HCT116 (cell line): ENCODE measurements at regions not wholly inside any gene's neighbourhood (a gene's known extent, or its start where the extent isn't known, plus 50 kb on each side); places are given as distances from the start of the nearest gene placed in this dataset.

Experiments
- ATAC-seq: fragments of 200-7000 bp; cut with Tn5 transposase; 2 replicates; pipeline ENCODE4 v1.9.1; 2020; ENCODE audit warnings: mild to moderate bottlenecking, moderate library complexity
- BruUV-seq: library from RNA; stranded (reverse); fragments of 400-500 nt; replicated peaks from 2 replicates; lab custom pipeline; 2021; lab: Mats Ljungman, UMichigan
- CTCF ChIA-PET: fragments of 300-600 bp; sonication (Branson Sonifier 250); formaldehyde crosslinking; loops from one replicate; lab custom pipeline; 2021; ENCODE audit warnings: antibody characterized with exemption; lab: Charles Lee
- POLR2A ChIA-PET: fragments of 300-600, 350-600 bp; sonication (Branson Sonifier 250); formaldehyde crosslinking; loops from one replicate; lab custom pipeline; 2021; ENCODE audit warnings: antibody characterized with exemption; lab: Charles Lee
- RAD21 ChIA-PET, 2 experiments: fragments of 300-600 bp; sonication (Branson Sonifier 250); formaldehyde crosslinking; loops; one replicate each; lab custom pipeline; 2023; ENCODE audit warnings: low total read pairs in 2 of 2; ENCODE audit not compliant: uncharacterized antibody in 2 of 2, unreplicated experiment in 2 of 2, low non-redundant PET in 1 of 2; lab: Charles Lee
- DNase-seq: peaks from one replicate; pipeline ENCODE4 v3.0.0-alpha.2; 2010; ENCODE audit warnings: low read depth, low spot score
- H2AFZ ChIP-seq: fragments of 200-600 bp; shearing (Covaris generic), sonication (generic); 2 replicates; pipeline ENCODE4 v1.6.1; 2017; ENCODE audit warnings: low read depth, mixed run types, mixed read lengths, antibody characterized with exemption, low read length; ENCODE audit not compliant: poor library complexity, severe bottlenecking
- H3K27ac ChIP-seq: 2 replicates; pipeline ENCODE4 v1.5.1; 2012; ENCODE audit warnings: low read depth, low read length
- H3K27me3 ChIP-seq: fragments of 200-600 bp; sonication (generic); 2 replicates; pipeline ENCODE4 v1.6.1; 2016; ENCODE audit warnings: mixed run types, low read length, mixed read lengths; ENCODE audit not compliant: insufficient read depth
- H3K36me3 ChIP-seq, 2 experiments: fragments of 200-500 bp in 1 of 2; fragments of 200-600 bp in 1 of 2; sonication (Bioruptor generic) in 1 of 2; sonication (generic) in 1 of 2; 2 replicates each; pipeline versions ENCODE4 v1.5.1 to v1.6.1; 2014 to 2016; ENCODE audit warnings: low read length in 2 of 2, inconsistent platforms in 1 of 2, mixed read lengths in 1 of 2, mixed run types in 1 of 2; ENCODE audit not compliant: insufficient read depth in 2 of 2, control insufficient read depth in 1 of 2
- H3K4me1 ChIP-seq, 2 experiments: fragments of 200-600 bp in 1 of 2; sonication (generic) in 1 of 2; 2 replicates each; pipeline versions ENCODE4 v1.5.1 to v1.6.1; 2012 to 2017; ENCODE audit warnings: low read length in 2 of 2, inconsistent platforms in 1 of 2, mild to moderate bottlenecking in 1 of 2, mixed read lengths in 1 of 2, mixed run types in 1 of 2, moderate library complexity in 1 of 2; ENCODE audit not compliant: insufficient read depth in 2 of 2, control insufficient read depth in 1 of 2
- H3K4me2 ChIP-seq: fragments of 200-600 bp; sonication (generic); 2 replicates; pipeline ENCODE4 v1.6.1; 2017; ENCODE audit warnings: mixed run types, low read length, mixed read lengths
- H3K4me3 ChIP-seq, 2 experiments: fragments of 200-600 bp in 1 of 2; sonication (generic) in 1 of 2; replicated peaks in 1 of 2; 2 replicates each; pipeline ENCODE4 v1.5.1; 2011 to 2016; ENCODE audit warnings: low read length in 2 of 2, control low read depth in 1 of 2, low read depth in 1 of 2, mild to moderate bottlenecking in 1 of 2, mixed read lengths in 1 of 2, mixed run types in 1 of 2
- H3K79me2 ChIP-seq: fragments of 200-600 bp; sonication (generic); 2 replicates; pipeline ENCODE4 v1.6.1; 2017; ENCODE audit warnings: mild to moderate bottlenecking, mixed run types, low read length, moderate library complexity, mixed read lengths; ENCODE audit not compliant: insufficient read depth
- H3K9ac ChIP-seq: fragments of 200-600 bp; sonication (generic); 2 replicates; pipeline ENCODE4 v1.6.1; 2016; ENCODE audit warnings: low read length, mixed read lengths
- H3K9me2 ChIP-seq: fragments of 200-600 bp; sonication (generic), shearing (Covaris generic); 2 replicates; pipeline ENCODE4 v1.6.1; 2017; ENCODE audit warnings: mixed run types, mild to moderate bottlenecking, moderate library complexity; ENCODE audit not compliant: insufficient read depth
- H3K9me3 ChIP-seq, 2 experiments: fragments of 200-500 bp in 1 of 2; fragments of 200-600 bp in 1 of 2; sonication (Bioruptor generic) in 1 of 2; sonication (generic) in 1 of 2; 2 replicates each; pipeline ENCODE4 v1.6.1; 2014 to 2017; ENCODE audit warnings: low read length in 2 of 2, mixed read lengths in 2 of 2, inconsistent platforms in 1 of 2, low read depth in 1 of 2, mild to moderate bottlenecking in 1 of 2, mixed run types in 1 of 2, moderate library complexity in 1 of 2; ENCODE audit not compliant: control insufficient read depth in 1 of 2, insufficient read depth in 1 of 2
- H4K20me1 ChIP-seq: fragments of 200-600 bp; sonication (generic), shearing (Covaris generic); 2 replicates; pipeline ENCODE4 v1.6.1; 2017; ENCODE audit warnings: mixed run types, mild to moderate bottlenecking, moderate library complexity; ENCODE audit not compliant: insufficient read depth
- CBX3 ChIP-seq: IDR thresholded peaks from 2 replicates; pipeline ENCODE4 v1.6.1; 2012; ENCODE audit warnings: low read depth
- EZH2 ChIP-seq: fragments of 200-600 bp; sonication (generic); IDR thresholded peaks from 2 replicates; pipeline ENCODE4 v1.6.1; 2017; ENCODE audit warnings: antibody characterized with exemption, mixed run types
- EZH2phosphoT487 ChIP-seq: fragments of 200-600 bp; IDR thresholded peaks from 2 replicates; pipeline ENCODE4 v1.6.1; 2018; ENCODE audit warnings: antibody characterized with exemption, borderline replicate concordance
- FOSL1 ChIP-seq: IDR thresholded peaks from 2 replicates; pipeline ENCODE4 v1.6.1; 2012; ENCODE audit warnings: low read depth
- POLR2AphosphoS5 ChIP-seq: IDR thresholded peaks from 2 replicates; pipeline ENCODE4 v1.6.1; 2011; ENCODE audit warnings: mild to moderate bottlenecking, low read depth, low read length, moderate library complexity
- SIN3A ChIP-seq: IDR thresholded peaks from 2 replicates; pipeline ENCODE4 v1.6.1; 2012; ENCODE audit warnings: low read depth
- intact Hi-C: fragments of 100-400 bp; cut with micrococcal nuclease; formaldehyde crosslinking; loops from 2 replicates; pipeline ENCODE4 v1.10.0; 2022
- TF ChIP-seq, protein P1 (sequence below): IDR thresholded peaks from 2 replicates; pipeline ENCODE4 v1.6.1; 2011; ENCODE audit warnings: mild to moderate bottlenecking, low read length, moderate library complexity; ENCODE audit not compliant: insufficient replicate concordance; ENCODE audit errors: extremely low read depth
- TF ChIP-seq, protein P2 (sequence below): IDR thresholded peaks from 2 replicates; pipeline ENCODE4 v1.6.1; 2012

DNA sequence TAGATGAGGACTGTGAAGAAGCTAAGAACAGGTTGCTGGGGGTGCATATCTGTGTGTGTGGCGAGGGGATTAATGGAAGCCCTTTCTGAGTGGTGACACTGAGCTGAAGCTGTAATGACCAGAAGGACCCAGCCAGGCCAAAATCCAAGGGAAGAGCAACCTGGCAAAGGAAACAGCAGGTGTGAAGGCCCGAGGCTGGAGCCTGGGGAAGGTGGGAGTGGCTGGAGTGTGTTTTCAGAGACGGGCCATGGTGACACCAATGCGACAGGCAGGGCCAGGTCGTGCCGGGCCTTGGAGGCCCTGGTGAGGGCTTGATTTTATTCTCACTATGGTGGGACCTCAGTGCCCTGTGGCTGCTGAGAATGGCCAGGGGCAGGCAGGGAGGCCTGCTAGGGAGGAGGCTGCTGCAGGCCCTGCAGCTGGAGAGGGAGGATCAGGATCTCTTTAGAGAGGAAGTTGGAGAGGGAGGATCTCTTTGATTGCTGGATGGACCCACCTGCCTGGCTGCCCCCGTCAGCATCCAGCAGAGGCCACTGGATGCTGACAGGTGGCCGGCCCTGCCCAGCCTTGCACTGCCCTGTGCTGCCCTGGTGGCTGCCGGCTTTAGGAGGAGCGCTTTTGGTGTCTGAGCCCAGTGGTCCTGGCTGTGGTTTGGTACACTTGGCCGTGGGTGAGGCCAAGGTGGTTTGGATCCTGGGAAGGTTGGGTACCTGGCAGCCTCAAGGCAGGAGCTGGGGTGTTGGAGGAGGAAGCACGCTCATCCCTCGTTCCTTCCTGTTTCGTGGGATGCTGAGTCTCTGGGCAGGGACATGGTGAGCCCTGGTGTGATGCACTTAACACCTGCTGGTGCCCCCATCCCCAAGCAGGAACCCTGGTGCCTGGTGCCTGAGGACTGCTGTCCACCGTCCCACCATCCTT lies 188.3 kb downstream of the SEC14L1 start (continued):
- no peak for TF ChIP-seq EZH2

DNA sequence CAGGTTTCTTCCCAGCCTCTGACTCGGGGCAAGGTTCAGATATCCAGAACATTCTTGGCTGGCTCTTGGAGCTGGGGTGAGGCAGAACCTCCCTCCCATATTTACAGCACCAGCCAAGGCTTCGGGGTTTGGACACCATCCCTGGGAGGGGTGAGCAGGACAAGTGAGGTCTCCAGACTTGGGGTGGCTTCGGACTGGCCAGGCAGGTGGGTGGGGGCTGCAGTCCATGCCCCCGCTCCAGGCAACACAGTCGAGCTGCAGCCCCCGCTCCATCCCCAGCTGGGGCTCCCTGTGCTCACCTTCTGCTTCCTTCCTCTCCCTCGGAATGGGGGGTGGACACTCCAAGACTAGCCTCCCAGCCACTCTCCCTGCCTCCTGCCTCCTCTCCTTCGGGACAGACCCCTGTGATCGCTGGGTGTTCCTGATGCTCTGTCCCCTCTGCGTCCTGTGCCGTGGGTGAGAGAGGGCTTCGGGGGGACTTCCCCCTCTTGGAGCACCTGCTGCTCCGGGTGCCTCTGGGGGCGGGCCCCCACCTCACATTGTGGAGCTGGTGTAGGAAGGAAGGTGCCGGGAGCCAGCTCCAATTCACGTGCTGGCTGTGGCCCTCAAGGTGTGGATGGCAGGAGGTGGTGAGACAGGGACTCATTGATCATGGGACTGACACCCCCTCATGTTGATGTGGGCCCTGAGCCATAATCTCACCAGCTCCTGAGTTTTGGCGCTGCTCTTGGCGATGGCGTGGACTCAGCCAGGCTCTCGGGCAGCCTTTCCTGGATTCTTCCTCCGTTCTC lies 189.2 kb downstream of the SEC14L1 start:
- H2AFZ ChIP-seq, result no peak overlapping the region
- DNase-seq (no peak), ATAC-seq (no peak)
- H3K4me1 ChIP-seq, result peaks cover 33 to 55% of the 10 kb centered on the region in 2 experiments
- ChIA-PET RAD21 (no interaction called here), CTCF (interaction anchor here (0.9 to 2.5 kb wide), 7 partner anchors 13 to 213 kb away, joined by 3 to 18 read pairs (median 3); no protein-coding TSS in a partner anchor), POLR2A (interaction anchor here (1.2 kb wide), 1 partner anchor 8 kb away, joined by 3 read pairs; no protein-coding TSS in a partner anchor)
- H3K4me2 ChIP-seq, result no peak overlapping the region
- H3K36me3 ChIP-seq, result peaks cover 0 to 18% of the 10 kb centered on the region in 2 experiments; a peak in 1 of 4 replicates
- intact Hi-C loops, result loop anchor here (2.0 kb wide), 1 partner anchor 101 kb away; no protein-coding TSS in a partner anchor
- H3K27me3 ChIP-seq, result no peaks in the 10 kb centered on the region
- H3K9me2 ChIP-seq, result no peaks in the 10 kb centered on the region
- H3K9me3 ChIP-seq, result no peaks in the 10 kb centered on the region
- BruUV-seq, result no TSS peak
- peaks cover 98% of the 10 kb centered on the region for H3K79me2 ChIP-seq
- H3K9ac ChIP-seq, result no peak overlapping the region
- peaks cover 19% of the 10 kb centered on the region; the same call in 1 of the 2 replicates for H4K20me1 ChIP-seq
- TF ChIP-seq FOSL1, result no peak
- TF ChIP-seq SIN3A, result no peak
- TF ChIP-seq POLR2AphosphoS5, result no peak
- TF ChIP-seq EZH2phosphoT487, result no peak
- TF ChIP-seq CBX3, result no peak
- TF ChIP-seq, protein P1, sequence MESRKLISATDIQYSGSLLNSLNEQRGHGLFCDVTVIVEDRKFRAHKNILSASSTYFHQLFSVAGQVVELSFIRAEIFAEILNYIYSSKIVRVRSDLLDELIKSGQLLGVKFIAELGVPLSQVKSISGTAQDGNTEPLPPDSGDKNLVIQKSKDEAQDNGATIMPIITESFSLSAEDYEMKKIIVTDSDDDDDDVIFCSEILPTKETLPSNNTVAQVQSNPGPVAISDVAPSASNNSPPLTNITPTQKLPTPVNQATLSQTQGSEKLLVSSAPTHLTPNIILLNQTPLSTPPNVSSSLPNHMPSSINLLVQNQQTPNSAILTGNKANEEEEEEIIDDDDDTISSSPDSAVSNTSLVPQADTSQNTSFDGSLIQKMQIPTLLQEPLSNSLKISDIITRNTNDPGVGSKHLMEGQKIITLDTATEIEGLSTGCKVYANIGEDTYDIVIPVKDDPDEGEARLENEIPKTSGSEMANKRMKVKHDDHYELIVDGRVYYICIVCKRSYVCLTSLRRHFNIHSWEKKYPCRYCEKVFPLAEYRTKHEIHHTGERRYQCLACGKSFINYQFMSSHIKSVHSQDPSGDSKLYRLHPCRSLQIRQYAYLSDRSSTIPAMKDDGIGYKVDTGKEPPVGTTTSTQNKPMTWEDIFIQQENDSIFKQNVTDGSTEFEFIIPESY, result no peak
- TF ChIP-seq, protein P2, sequence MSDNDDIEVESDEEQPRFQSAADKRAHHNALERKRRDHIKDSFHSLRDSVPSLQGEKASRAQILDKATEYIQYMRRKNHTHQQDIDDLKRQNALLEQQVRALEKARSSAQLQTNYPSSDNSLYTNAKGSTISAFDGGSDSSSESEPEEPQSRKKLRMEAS, result no peak
- no peak overlapping the region for H3K4me3 ChIP-seq
- H3K27ac ChIP-seq, result peak overlapping the region; percentile 6; the same call in 1 of the 2 replicates
